ENCODE measurements at regions not wholly inside any gene's neighbourhood (a gene's known extent, or its start where the extent isn't known, plus 50 kb on each side); places are given as distances from the start of the nearest gene placed in this dataset.

DNA sequence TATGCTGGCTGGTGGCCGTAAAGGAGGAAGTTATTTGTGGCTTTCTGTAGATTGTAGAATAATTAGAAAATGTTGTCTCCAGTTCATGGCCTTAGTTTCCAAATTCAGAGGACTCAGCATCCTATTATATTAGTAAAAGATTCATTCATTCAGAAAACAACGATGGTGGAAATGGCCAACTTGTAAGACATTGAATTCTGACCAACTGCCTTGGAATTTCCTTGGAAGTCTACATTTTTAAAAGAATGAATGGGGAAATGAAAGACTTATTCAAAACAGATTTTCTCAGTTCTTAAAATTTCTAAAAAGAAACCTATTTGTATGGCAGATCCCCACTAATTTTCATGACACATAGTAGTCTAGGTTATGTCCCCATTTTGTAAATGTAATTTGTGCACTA lies 561.5 kb downstream of the ANKRD50 start:
- POLR2A ChIA-PET: no interaction called here
- Mint-ChIP-seq H3K9me3 (peaks cover 4% of the 10 kb centered on the region; the same call in 1 of the 2 replicates), H3K27me3 (ENCODE audit: low read depth) (no peaks in the 10 kb centered on the region), H3K36me3 (no peaks in the 10 kb centered on the region), H3K27ac (no peak overlapping the region), H3K4me1 (no peaks in the 10 kb centered on the region), H3K4me3 (no peak overlapping the region)
- ATAC-seq (no peak), DNase-seq (ENCODE audit: low spot score) (no peak)
- CTCF ChIA-PET: no interaction called here
- TF ChIP-seq HMGA2 (CRISPR knock-in tag; IDR thresholded peaks at IDR 0.05): no peak
- TF ChIP-seq, protein P1, sequence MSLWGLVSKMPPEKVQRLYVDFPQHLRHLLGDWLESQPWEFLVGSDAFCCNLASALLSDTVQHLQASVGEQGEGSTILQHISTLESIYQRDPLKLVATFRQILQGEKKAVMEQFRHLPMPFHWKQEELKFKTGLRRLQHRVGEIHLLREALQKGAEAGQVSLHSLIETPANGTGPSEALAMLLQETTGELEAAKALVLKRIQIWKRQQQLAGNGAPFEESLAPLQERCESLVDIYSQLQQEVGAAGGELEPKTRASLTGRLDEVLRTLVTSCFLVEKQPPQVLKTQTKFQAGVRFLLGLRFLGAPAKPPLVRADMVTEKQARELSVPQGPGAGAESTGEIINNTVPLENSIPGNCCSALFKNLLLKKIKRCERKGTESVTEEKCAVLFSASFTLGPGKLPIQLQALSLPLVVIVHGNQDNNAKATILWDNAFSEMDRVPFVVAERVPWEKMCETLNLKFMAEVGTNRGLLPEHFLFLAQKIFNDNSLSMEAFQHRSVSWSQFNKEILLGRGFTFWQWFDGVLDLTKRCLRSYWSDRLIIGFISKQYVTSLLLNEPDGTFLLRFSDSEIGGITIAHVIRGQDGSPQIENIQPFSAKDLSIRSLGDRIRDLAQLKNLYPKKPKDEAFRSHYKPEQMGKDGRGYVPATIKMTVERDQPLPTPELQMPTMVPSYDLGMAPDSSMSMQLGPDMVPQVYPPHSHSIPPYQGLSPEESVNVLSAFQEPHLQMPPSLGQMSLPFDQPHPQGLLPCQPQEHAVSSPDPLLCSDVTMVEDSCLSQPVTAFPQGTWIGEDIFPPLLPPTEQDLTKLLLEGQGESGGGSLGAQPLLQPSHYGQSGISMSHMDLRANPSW (CRISPR knock-in tag; conservative IDR thresholded peaks at IDR 0.05; ENCODE audit: low read depth): no peak
- no peak for TF ChIP-seq EMX1 (CRISPR knock-in tag; IDR thresholded peaks at IDR 0.05)
- no peak for TF ChIP-seq ZNF671 (CRISPR knock-in tag; IDR thresholded peaks at IDR 0.05)
- TF ChIP-seq, protein P2, sequence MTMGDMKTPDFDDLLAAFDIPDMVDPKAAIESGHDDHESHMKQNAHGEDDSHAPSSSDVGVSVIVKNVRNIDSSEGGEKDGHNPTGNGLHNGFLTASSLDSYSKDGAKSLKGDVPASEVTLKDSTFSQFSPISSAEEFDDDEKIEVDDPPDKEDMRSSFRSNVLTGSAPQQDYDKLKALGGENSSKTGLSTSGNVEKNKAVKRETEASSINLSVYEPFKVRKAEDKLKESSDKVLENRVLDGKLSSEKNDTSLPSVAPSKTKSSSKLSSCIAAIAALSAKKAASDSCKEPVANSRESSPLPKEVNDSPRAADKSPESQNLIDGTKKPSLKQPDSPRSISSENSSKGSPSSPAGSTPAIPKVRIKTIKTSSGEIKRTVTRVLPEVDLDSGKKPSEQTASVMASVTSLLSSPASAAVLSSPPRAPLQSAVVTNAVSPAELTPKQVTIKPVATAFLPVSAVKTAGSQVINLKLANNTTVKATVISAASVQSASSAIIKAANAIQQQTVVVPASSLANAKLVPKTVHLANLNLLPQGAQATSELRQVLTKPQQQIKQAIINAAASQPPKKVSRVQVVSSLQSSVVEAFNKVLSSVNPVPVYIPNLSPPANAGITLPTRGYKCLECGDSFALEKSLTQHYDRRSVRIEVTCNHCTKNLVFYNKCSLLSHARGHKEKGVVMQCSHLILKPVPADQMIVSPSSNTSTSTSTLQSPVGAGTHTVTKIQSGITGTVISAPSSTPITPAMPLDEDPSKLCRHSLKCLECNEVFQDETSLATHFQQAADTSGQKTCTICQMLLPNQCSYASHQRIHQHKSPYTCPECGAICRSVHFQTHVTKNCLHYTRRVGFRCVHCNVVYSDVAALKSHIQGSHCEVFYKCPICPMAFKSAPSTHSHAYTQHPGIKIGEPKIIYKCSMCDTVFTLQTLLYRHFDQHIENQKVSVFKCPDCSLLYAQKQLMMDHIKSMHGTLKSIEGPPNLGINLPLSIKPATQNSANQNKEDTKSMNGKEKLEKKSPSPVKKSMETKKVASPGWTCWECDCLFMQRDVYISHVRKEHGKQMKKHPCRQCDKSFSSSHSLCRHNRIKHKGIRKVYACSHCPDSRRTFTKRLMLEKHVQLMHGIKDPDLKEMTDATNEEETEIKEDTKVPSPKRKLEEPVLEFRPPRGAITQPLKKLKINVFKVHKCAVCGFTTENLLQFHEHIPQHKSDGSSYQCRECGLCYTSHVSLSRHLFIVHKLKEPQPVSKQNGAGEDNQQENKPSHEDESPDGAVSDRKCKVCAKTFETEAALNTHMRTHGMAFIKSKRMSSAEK (CRISPR knock-in tag; IDR thresholded peaks at IDR 0.05; ENCODE audit: borderline replicate concordance): no peak
- TF ChIP-seq NFE2L1 (CRISPR knock-in tag; IDR thresholded peaks at IDR 0.05): no peak
- TF ChIP-seq MXD4 (CRISPR knock-in tag; IDR thresholded peaks at IDR 0.05; ENCODE audit: borderline replicate concordance): no peak
- no peak for TF ChIP-seq ATF1 (CRISPR knock-in tag; IDR thresholded peaks at IDR 0.05)
- no peak for TF ChIP-seq NR3C1 (CRISPR knock-in tag; conservative IDR thresholded peaks at IDR 0.05; ENCODE audit: low read depth)
- TF ChIP-seq NR2C2 (CRISPR knock-in tag; IDR thresholded peaks at IDR 0.05): no peak
- TF ChIP-seq, protein P3, sequence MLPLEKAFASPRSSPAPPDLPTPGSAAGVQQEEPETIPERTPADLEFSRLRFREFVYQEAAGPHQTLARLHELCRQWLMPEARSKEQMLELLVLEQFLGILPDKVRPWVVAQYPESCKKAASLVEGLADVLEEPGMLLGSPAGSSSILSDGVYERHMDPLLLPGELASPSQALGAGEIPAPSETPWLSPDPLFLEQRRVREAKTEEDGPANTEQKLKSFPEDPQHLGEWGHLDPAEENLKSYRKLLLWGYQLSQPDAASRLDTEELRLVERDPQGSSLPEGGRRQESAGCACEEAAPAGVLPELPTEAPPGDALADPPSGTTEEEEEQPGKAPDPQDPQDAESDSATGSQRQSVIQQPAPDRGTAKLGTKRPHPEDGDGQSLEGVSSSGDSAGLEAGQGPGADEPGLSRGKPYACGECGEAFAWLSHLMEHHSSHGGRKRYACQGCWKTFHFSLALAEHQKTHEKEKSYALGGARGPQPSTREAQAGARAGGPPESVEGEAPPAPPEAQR (CRISPR knock-in tag; IDR thresholded peaks at IDR 0.05): no peak
- TF ChIP-seq ZNF317 (CRISPR knock-in tag; IDR thresholded peaks at IDR 0.05; ENCODE audit: borderline replicate concordance, low read depth): no peak
- TF ChIP-seq, protein P4, sequence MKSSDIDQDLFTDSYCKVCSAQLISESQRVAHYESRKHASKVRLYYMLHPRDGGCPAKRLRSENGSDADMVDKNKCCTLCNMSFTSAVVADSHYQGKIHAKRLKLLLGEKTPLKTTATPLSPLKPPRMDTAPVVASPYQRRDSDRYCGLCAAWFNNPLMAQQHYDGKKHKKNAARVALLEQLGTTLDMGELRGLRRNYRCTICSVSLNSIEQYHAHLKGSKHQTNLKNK (CRISPR knock-in tag; IDR thresholded peaks at IDR 0.05): no peak
- TF ChIP-seq, protein P5, sequence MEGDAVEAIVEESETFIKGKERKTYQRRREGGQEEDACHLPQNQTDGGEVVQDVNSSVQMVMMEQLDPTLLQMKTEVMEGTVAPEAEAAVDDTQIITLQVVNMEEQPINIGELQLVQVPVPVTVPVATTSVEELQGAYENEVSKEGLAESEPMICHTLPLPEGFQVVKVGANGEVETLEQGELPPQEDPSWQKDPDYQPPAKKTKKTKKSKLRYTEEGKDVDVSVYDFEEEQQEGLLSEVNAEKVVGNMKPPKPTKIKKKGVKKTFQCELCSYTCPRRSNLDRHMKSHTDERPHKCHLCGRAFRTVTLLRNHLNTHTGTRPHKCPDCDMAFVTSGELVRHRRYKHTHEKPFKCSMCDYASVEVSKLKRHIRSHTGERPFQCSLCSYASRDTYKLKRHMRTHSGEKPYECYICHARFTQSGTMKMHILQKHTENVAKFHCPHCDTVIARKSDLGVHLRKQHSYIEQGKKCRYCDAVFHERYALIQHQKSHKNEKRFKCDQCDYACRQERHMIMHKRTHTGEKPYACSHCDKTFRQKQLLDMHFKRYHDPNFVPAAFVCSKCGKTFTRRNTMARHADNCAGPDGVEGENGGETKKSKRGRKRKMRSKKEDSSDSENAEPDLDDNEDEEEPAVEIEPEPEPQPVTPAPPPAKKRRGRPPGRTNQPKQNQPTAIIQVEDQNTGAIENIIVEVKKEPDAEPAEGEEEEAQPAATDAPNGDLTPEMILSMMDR (IDR thresholded peaks at IDR 0.05): no peak
- TF ChIP-seq, protein P6, sequence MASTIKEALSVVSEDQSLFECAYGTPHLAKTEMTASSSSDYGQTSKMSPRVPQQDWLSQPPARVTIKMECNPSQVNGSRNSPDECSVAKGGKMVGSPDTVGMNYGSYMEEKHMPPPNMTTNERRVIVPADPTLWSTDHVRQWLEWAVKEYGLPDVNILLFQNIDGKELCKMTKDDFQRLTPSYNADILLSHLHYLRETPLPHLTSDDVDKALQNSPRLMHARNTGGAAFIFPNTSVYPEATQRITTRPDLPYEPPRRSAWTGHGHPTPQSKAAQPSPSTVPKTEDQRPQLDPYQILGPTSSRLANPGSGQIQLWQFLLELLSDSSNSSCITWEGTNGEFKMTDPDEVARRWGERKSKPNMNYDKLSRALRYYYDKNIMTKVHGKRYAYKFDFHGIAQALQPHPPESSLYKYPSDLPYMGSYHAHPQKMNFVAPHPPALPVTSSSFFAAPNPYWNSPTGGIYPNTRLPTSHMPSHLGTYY (CRISPR knock-in tag; IDR thresholded peaks at IDR 0.05): no peak
- TF ChIP-seq ZNF416 (CRISPR knock-in tag; IDR thresholded peaks at IDR 0.05): no peak
- no peak for TF ChIP-seq JUN (CRISPR knock-in tag; IDR thresholded peaks at IDR 0.05)
- TF ChIP-seq, protein P7, sequence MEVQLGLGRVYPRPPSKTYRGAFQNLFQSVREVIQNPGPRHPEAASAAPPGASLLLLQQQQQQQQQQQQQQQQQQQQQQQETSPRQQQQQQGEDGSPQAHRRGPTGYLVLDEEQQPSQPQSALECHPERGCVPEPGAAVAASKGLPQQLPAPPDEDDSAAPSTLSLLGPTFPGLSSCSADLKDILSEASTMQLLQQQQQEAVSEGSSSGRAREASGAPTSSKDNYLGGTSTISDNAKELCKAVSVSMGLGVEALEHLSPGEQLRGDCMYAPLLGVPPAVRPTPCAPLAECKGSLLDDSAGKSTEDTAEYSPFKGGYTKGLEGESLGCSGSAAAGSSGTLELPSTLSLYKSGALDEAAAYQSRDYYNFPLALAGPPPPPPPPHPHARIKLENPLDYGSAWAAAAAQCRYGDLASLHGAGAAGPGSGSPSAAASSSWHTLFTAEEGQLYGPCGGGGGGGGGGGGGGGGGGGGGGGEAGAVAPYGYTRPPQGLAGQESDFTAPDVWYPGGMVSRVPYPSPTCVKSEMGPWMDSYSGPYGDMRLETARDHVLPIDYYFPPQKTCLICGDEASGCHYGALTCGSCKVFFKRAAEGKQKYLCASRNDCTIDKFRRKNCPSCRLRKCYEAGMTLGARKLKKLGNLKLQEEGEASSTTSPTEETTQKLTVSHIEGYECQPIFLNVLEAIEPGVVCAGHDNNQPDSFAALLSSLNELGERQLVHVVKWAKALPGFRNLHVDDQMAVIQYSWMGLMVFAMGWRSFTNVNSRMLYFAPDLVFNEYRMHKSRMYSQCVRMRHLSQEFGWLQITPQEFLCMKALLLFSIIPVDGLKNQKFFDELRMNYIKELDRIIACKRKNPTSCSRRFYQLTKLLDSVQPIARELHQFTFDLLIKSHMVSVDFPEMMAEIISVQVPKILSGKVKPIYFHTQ (CRISPR knock-in tag; IDR thresholded peaks at IDR 0.05): no peak

All from WTC11 (cell line).